Stimulated activated CD8-positive, alpha-beta memory T cell treated with anti-CD3 and anti-CD28 coated beads, Interleukin-4, amount 100 ng/mL, for 48 hours (primary cell): ENCODE measurements at regions not wholly inside any gene's neighbourhood (a gene's known extent, or its start where the extent isn't known, plus 50 kb on each side); places are given as distances from the start of the nearest gene placed in this dataset.
"Not testable (repeated sequence)": the region's sequence is repeated elsewhere in the genome, so short reads cannot be mapped to it uniquely, and the experiment has no call there.

ENCODE experiments used
- DNase-seq: peaks from one replicate; pipeline ENCODE4 v3.0.0-alpha.2; 2020

- DNase-seq = no peak
These were observed 269.9 kb upstream of the MKLN1 start for GRCh38 chr7:131057794-131058070.

GRCh38 chr7:131058561-131059288 lies 269.0 kb upstream of the MKLN1 start:
- not testable (repeated sequence) for DNase-seq

GRCh38 chr7:131059401-131059800 lies 268.3 kb upstream of the MKLN1 start:
- DNase-seq = not testable (repeated sequence)

- DNase-seq = no peak
These were observed 266.5 kb upstream of the MKLN1 start for GRCh38 chr7:131061158-131061557.

- no peak for DNase-seq
These were observed 265.9 kb upstream of the MKLN1 start for GRCh38 chr7:131061818-131062217.

DNA sequence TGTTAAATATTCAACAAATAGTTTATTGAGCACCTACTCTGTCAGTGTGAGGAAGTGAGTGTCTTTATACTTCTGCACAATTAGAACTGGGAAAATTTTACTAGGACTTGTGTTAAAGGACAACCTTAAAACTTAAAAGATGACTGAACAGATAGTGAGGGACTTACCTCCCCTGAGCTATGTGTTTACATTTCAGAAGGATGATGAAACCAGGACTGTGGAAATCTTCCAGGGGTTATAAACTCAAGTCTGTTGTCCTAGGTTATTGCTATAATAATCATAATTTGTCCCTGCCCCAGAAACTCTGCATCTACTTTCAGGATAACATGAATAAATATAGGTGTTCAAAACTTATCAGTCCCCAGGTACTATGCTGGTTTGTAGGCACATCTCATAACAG lies 261.0 kb upstream of the MKLN1 start:
- no peak for DNase-seq

DNA sequence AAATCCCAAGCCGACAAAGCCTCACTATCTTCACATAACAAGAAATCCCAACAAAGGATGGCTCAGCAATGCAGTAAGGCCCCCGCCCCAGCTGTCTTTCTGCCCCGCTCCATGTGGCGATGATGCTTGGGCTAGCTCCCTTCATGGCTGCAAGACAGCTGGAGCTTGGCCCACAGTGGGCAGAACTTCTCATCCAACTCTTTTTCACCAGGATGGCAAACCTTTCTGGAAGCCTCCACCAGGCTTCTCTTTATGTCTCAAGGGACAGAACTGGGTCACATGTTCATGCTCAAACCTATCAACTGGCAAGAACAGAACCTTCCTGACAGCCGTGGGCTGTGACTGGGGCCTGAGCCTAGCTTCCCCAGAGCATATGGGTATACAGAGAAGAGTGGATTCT lies 260.5 kb upstream of the MKLN1 start:
- DNase-seq = no peak

GRCh38 chr7:131068604-131069021 lies 259.1 kb upstream of the MKLN1 start:
- no peak for DNase-seq

DNA sequence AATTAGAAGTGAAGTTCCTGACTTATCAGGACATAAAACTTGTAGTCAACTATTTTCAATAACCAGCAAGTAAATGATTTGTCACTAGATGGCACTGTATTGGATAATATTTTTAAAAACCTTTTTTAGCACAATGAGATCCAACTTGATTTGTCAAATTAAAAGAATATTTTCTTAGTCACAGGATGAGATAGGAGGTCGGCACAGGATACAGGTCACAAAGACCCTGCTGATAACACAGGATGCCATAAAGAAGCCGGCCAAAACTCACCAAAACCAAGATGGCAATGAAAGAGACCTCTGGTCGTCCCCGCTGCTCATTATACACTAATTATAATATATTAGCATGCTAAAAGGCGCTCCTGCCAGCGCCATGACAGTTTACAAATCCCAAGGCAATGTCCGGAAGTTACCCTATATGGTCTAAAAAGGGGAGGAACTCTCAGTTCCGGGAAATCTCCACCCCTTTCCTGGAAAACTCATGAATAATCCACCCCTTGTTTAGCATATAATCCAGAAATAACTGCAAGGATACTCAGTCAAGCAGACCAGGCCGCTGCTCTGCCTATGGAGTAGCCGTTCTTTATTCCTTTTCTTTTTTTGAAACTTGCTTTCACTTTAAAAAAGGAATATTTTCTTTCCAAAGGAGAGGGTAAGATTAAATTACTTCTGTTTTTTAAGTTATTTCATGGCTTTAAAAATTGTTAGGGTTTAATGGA lies 255.7 kb upstream of the MKLN1 start:
- no peak for DNase-seq

DNA sequence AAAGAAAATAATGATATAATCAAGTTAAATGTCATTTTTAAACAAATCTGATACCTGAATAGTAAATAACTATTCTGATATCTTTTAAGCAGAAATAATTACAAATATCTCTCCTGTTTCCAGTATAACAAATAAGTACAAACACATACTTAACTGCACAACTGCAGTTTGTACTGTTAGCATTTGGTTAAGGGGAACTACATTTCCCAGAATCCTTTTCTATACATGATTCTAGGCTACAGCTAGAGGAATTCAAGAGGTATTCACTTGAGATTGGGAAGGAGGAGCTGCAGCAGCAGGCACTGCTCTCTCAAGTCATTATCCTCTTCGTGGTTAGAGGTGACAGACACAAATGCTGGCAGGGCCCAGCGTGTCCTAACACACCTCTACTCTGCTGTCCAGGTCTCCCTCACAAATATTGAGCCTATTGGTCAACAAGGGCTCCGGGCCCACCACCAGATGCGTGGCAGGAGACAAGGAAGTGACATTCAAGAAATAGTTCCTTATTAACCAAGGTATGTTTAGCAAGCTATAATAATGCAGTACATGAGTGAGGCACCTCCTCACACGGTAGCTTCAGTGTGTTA lies 255.1 kb upstream of the MKLN1 start:
- DNase-seq = no peak

DNA sequence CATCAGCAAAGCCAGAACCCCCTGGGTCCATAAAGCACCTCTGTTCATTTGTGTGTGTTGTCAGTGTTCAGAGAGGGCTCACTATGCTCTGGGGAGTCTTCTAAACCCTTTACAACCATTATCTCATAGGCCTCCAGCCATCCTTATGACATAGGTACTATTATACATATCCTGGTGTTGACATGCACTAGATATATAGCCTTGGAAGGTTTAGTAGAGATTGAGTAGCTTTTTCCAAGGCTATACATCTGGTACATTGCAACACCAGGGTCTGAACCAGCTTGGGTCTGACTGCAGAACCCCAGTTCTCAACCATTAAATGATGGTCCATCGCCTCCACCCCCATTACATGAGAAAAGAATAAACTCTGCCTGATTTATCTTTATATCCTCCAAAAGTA lies 253.6 kb upstream of the MKLN1 start:
- no peak for DNase-seq

GRCh38 chr7:131074585-131074984 lies 253.1 kb upstream of the MKLN1 start:
- DNase-seq = no peak

DNA sequence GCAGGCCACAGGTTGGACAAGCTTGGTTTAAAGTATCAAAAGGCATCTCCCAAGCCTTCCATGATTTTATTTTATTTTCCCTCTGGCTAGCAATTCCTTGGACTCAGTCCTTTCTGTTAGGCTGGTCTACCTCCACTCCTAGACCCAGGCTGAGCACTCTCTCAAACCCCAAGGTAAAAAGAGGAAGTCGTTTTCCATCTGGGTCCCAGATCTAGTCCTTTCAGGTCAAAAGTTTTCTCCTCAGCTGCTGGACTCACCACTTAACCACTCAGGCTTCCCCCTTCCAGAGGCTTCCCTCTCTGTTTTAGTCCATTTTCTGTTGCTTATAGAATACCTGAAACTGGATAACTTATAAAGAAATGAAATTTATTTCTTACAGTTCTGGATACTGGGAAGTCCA lies 252.3 kb upstream of the MKLN1 start:
- no peak for DNase-seq

DNA sequence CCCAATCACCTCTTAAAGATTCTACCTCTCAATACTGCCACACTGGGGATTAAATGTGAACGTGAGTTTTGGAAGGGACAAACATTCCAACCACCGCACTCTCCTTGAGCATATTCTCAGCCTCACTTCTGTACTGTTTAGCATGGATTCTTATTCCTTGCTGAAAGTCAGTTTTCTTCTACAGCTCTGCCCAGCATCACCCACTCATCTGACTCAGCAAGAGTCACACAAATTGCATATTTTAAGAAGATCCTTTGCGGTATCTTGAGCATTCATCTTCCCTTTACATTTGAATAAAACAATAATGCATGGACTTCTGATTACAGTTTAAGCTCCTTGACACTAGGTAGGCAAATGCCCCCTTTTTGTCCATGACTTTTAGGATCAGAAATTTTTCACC lies 251.6 kb upstream of the MKLN1 start:
- DNase-seq = no peak

- DNase-seq = no peak
These were observed 250.9 kb upstream of the MKLN1 start for GRCh38 chr7:131076711-131077181.

DNA sequence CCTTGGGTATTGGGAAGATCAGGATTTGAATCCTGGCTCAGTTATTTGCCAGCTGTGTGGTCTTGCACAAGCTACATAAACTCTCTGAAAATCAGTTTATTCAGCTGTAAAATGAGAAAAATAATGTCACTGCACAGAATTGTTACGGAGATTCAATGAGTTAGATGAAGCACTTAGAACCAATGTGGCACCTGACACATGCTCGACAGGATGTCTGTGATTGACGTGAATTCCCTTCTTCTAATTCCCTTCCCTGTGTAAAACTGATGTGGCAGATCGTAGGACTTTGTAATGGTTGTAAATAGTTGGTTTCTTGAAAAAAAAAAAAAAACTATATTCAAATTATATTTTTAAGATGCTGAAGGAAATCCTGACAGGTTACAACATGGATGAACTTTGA lies 249.9 kb upstream of the MKLN1 start:
- no peak for DNase-seq

- DNase-seq = no peak
These were observed 246.9 kb upstream of the MKLN1 start for GRCh38 chr7:131080754-131081153.

GRCh38 chr7:131081308-131081707 lies 246.4 kb upstream of the MKLN1 start:
- DNase-seq = no peak

- DNase-seq = no peak
These were observed 243.9 kb upstream of the MKLN1 start for GRCh38 chr7:131083781-131084180.

DNA sequence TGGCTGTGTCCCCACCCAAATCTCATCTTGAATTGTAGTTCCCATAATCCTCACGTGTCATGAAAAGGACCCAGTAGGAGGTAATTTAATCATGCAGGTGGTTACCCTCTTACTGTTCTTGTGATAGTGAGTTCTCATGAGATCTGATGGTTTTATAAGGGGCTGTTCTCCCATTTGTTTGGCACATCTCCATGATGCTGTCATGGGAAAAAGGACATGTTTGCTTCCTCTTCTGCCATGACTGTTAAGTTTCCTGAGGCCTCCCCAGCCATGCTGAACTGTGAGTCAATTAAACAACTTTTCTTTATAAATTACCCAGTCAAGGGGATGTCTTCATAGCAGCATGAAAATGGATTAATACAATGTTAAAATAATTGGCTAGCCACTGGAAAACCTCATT lies 243.3 kb upstream of the MKLN1 start:
- DNase-seq = not testable (repeated sequence)

- DNase-seq = no peak
These were observed 239.7 kb upstream of the MKLN1 start for GRCh38 chr7:131087756-131088658.

- no peak for DNase-seq
These were observed 237.5 kb upstream of the MKLN1 start for GRCh38 chr7:131090188-131090587.
